ENCODE measurements at regions not wholly inside any gene's neighbourhood (a gene's known extent, or its start where the extent isn't known, plus 50 kb on each side); places are given as distances from the start of the nearest gene placed in this dataset.

DNA sequence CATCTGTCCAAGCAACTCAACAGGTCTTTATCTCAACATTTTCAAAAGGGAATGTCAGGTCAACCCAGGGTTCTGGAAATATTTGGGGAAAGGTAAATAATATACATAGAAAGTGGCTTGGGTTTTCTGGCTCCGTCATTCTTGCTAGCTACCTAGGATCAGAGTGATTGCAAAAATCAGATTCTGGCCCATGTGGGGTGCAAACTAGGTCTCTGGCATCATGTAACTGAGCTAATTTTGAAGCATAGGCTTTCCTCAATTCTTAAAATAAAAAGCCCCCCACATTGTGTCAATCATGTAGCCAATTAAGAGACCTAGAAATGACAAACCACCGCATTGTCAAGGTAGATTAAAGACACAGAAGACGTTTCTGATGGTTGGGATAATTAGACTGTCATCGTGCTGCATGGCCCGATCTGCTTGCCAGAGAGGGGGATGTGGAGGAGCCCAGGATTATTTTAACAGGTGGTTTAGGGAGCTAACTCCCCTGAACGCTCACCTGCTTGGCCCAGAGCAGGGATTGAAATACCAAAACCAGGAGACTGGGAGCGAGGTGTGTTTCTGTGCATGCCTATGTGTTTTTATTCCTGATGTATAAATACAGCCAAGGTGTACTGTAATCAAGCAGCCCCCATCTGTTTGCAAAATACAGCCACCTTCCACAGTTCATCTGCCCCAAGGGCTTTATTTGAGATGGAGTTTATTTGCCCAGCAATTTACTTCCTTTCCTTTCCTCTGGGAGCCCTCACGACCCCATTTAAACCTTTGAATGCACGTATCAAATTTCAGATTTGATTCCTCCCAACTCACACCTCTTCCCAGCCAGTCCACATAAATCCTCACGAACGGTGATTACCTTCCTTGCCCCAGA is 189.5 kb downstream of the TTC8 start:
- Histone ChIP-seq H3K27ac (no peak overlapping the region), H3K4me3 (no peak overlapping the region), H3K9me3 (no peaks in the 10 kb centered on the region), H3K27me3 (no peaks in the 10 kb centered on the region), H3K36me3 (no peaks in the 10 kb centered on the region), H3K4me1 (ENCODE audit: insufficient read depth) (no peaks in the 10 kb centered on the region)
- intact Hi-C loops (cut with DNase I): no loop called here
- 48 to 59% (median 58%) methylated on average over 11 of the region's 11 CpGs for WGBS, 3 donors
- no peak for DNase-seq
- TF ChIP-seq, protein P1, sequence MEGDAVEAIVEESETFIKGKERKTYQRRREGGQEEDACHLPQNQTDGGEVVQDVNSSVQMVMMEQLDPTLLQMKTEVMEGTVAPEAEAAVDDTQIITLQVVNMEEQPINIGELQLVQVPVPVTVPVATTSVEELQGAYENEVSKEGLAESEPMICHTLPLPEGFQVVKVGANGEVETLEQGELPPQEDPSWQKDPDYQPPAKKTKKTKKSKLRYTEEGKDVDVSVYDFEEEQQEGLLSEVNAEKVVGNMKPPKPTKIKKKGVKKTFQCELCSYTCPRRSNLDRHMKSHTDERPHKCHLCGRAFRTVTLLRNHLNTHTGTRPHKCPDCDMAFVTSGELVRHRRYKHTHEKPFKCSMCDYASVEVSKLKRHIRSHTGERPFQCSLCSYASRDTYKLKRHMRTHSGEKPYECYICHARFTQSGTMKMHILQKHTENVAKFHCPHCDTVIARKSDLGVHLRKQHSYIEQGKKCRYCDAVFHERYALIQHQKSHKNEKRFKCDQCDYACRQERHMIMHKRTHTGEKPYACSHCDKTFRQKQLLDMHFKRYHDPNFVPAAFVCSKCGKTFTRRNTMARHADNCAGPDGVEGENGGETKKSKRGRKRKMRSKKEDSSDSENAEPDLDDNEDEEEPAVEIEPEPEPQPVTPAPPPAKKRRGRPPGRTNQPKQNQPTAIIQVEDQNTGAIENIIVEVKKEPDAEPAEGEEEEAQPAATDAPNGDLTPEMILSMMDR (IDR thresholded peaks at IDR 0.05): no peak
- TF ChIP-seq EP300 (IDR thresholded peaks at IDR 0.05) (no peak), POLR2A (IDR thresholded peaks at IDR 0.05) (no peak)

DNA sequence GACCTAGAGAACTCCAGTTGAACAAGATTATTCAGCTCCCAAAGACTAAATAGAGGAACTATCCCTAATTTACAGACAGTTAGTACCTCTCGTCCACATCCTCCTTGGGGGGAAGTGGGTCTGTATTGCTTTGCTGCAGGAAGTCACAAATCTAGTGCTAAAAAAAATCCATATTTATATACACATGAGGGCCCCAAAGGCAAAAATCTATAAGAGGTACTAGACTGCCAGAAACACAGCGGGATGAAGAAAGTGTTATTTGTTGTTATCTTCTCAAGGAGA is 190.1 kb downstream of the TTC8 start:
- no peaks in the 10 kb centered on the region for H3K9me3 ChIP-seq
- no peak for DNase-seq
- TF ChIP-seq, protein P1 (IDR thresholded peaks at IDR 0.05): no peak
- TF ChIP-seq EP300 (IDR thresholded peaks at IDR 0.05) (no peak), POLR2A (IDR thresholded peaks at IDR 0.05) (no peak)
- H3K36me3 ChIP-seq: no peaks in the 10 kb centered on the region
- 74 to 84% (median 82%) methylated on average over 2 of the region's 2 CpGs for WGBS, 3 donors
- H3K4me3 ChIP-seq: no peak overlapping the region
- H3K4me1 ChIP-seq (ENCODE audit: insufficient read depth): no peaks in the 10 kb centered on the region
- intact Hi-C loops (cut with DNase I): no loop called here
- H3K27me3 ChIP-seq: no peaks in the 10 kb centered on the region
- no peak overlapping the region for H3K27ac ChIP-seq

DNA sequence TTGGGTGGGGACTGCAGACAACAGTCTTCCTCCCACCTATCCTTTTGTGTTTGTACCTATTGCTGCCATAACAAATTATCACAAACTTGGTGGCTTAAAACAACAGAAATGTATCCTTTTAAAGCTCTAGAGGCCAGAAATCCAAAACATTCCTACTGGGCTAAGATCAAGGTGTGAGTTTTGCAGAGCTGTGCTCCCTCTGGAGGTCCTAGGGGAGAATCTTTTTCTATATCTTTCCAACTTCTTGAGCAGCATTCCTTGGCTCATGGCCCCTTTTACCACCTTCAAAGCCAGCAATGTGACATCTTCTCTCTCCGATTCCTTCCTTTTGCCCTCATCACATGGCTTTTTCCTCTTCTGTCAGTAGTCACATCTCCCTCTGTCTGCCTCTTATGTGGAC is 190.6 kb downstream of the TTC8 start:
- 91 to 100% (median 97%) methylated on average over 1 of the region's 1 CpG for WGBS, 3 donors
- H3K36me3 ChIP-seq: no peaks in the 10 kb centered on the region
- no peaks in the 10 kb centered on the region for H3K27me3 ChIP-seq
- H3K27ac ChIP-seq: no peak overlapping the region
- no peaks in the 10 kb centered on the region for H3K4me1 ChIP-seq (ENCODE audit: insufficient read depth)
- TF ChIP-seq EP300 (IDR thresholded peaks at IDR 0.05) (no peak), POLR2A (IDR thresholded peaks at IDR 0.05) (no peak)
- TF ChIP-seq, protein P1 (IDR thresholded peaks at IDR 0.05): no peak
- DNase-seq: no peak
- no peaks in the 10 kb centered on the region for H3K9me3 ChIP-seq
- intact Hi-C loops (cut with DNase I): no loop called here
- H3K4me3 ChIP-seq: no peak overlapping the region

DNA sequence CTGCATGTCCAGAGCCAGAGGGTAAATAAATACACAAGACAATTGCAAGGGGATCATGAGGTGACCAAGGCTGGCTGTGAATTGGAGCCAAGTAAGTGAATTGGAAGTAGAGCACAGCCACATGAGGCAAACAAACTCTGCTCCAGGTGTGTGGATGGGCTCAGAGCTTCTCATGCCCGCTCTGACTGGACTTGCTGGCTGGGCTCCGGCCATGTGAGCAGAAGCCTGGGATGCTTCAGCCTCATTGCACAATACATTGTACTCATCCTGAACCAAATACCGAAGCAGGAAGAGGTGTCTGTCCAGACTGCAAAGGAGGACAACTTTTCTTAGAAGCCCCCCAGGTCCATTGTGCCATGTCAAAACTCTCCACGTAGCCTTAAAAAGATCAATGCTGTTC is 193.0 kb downstream of the TTC8 start:
- TF ChIP-seq, protein P1 (IDR thresholded peaks at IDR 0.05): no peak
- TF ChIP-seq EP300 (IDR thresholded peaks at IDR 0.05) (no peak), POLR2A (IDR thresholded peaks at IDR 0.05) (no peak)
- Histone ChIP-seq H3K36me3 (no peaks in the 10 kb centered on the region), H3K4me3 (no peak overlapping the region), H3K4me1 (ENCODE audit: insufficient read depth) (no peaks in the 10 kb centered on the region), H3K9me3 (no peaks in the 10 kb centered on the region), H3K27me3 (no peaks in the 10 kb centered on the region), H3K27ac (no peak overlapping the region)
- DNase-seq: no peak
- 90 to 95% (median 93%) methylated on average over 4 of the region's 4 CpGs for WGBS, 3 donors
- intact Hi-C loops (cut with DNase I): no loop called here

Measured in ovary (tissue), 7 donors.